ENCODE measurements at regions not wholly inside any gene's neighbourhood (a gene's known extent, or its start where the extent isn't known, plus 50 kb on each side); places are given as distances from the start of the nearest gene placed in this dataset.
A peak's percentile ranks its signal among the peaks of the same experiment; 100 is the strongest.

DNA sequence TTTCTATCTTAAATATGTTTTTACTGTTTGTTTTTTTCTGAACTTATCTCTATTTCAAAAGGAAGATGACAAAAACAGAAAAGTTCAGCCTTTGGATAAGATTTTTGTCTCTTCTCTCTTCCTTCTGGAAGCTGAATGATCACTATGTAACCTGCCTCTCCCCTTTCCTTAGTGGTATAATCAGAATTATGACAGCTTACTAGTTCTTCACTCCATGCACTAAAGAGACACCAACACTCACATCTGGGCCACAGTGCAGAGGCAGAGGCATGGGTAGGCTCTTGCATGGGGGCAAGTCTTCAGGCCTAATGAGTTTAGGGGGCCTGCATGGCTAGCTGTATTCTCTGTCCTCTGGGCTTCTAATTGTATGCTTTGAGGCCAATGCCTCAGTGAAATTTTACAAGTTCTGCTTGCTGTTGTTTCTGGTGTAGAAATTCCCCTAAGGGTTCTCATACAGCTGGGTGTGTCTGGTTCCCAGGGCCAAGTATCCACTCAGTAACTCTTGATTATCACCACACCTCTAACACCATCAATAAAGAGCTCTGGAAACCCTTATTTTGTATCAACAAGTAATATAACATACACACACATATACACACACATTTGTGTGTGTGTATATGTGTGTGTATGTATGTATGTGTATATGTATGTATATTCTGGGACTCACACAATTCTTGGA is 96.8 kb upstream of the POM121L12 start:
- Histone ChIP-seq H3K9me3 (ENCODE audit: insufficient read depth, low read depth, low read length) (no peaks in the 10 kb centered on the region), H3K27ac (ENCODE audit: low read depth, low read length) (no peak overlapping the region), H3K36me3 (ENCODE audit: insufficient read depth, low read length) (no peaks in the 10 kb centered on the region), H3K4me3 (ENCODE audit: low read length) (no peak overlapping the region), H3K4me1 (ENCODE audit: insufficient read depth, low read length) (no peaks in the 10 kb centered on the region), H3K27me3 (ENCODE audit: insufficient read depth, low read length) (no peaks in the 10 kb centered on the region), H3K9ac (ENCODE audit: low read depth, low read length) (no peak overlapping the region)

GRCh38 chr7:52936750-52937149 is 98.7 kb upstream of the POM121L12 start:
- WGBS, result 46% methylated on average over 2 of the region's 2 CpGs

GRCh38 chr7:52928591-52928990 is 106.8 kb upstream of the POM121L12 start:
- H3K27ac ChIP-seq (ENCODE audit: low read depth, low read length), result no peak overlapping the region
- H3K4me1 ChIP-seq (ENCODE audit: insufficient read depth, low read length), result no peaks in the 10 kb centered on the region
- no peaks in the 10 kb centered on the region for H3K36me3 ChIP-seq (ENCODE audit: insufficient read depth, low read length)
- H3K27me3 ChIP-seq (ENCODE audit: insufficient read depth, low read length), result no peaks in the 10 kb centered on the region
- H3K9me3 ChIP-seq (ENCODE audit: insufficient read depth, low read depth, low read length), result no peaks in the 10 kb centered on the region
- no peak overlapping the region for H3K9ac ChIP-seq (ENCODE audit: low read depth, low read length)
- WGBS, result 100% methylated on average over 2 of the region's 3 CpGs
- H3K4me3 ChIP-seq (ENCODE audit: low read length), result no peak overlapping the region

More at GRCh38 chr7:52936750-52937149, 98.7 kb upstream of the POM121L12 start:
- no peaks in the 10 kb centered on the region for H3K4me1 ChIP-seq (ENCODE audit: insufficient read depth, low read length)
- no peaks in the 10 kb centered on the region for H3K9me3 ChIP-seq (ENCODE audit: insufficient read depth, low read depth, low read length)
- H3K36me3 ChIP-seq (ENCODE audit: insufficient read depth, low read length), result no peaks in the 10 kb centered on the region
- no peaks in the 10 kb centered on the region for H3K27me3 ChIP-seq (ENCODE audit: insufficient read depth, low read length)
- H3K27ac ChIP-seq (ENCODE audit: low read depth, low read length), result no peak overlapping the region
- no peak overlapping the region for H3K4me3 ChIP-seq (ENCODE audit: low read length)
- no peak overlapping the region for H3K9ac ChIP-seq (ENCODE audit: low read depth, low read length)

DNA sequence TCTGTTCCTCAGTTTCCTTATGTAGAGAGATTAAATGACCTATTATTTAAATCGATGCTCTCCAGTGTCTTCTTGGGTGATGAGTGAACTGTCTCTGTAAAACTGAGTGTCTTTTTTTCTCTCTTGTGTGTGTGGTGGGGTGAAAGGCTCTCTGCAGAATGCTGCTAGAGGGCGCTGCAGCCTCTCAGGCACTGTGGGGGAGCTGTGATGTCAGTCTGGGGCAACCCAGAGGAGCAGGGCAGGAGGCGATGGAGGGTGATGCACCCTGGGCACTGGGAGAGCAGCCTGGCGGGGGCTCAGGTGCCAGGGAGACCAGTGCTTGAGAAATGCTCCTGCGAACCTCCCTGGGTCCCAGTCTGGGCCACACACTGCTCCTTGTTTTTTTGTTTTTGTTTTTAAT is 110.1 kb upstream of the POM121L12 start:
- H3K4me1 ChIP-seq (ENCODE audit: insufficient read depth, low read length), result no peaks in the 10 kb centered on the region
- no peaks in the 10 kb centered on the region for H3K36me3 ChIP-seq (ENCODE audit: insufficient read depth, low read length)
- H3K9ac ChIP-seq (ENCODE audit: low read depth, low read length), result no peak overlapping the region
- no peaks in the 10 kb centered on the region for H3K27me3 ChIP-seq (ENCODE audit: insufficient read depth, low read length)
- H3K9me3 ChIP-seq (ENCODE audit: insufficient read depth, low read depth, low read length), result no peaks in the 10 kb centered on the region
- H3K27ac ChIP-seq (ENCODE audit: low read depth, low read length), result no peak overlapping the region
- 97% methylated on average over 5 of the region's 5 CpGs for WGBS
- H3K4me3 ChIP-seq (ENCODE audit: low read length), result no peak overlapping the region

DNA sequence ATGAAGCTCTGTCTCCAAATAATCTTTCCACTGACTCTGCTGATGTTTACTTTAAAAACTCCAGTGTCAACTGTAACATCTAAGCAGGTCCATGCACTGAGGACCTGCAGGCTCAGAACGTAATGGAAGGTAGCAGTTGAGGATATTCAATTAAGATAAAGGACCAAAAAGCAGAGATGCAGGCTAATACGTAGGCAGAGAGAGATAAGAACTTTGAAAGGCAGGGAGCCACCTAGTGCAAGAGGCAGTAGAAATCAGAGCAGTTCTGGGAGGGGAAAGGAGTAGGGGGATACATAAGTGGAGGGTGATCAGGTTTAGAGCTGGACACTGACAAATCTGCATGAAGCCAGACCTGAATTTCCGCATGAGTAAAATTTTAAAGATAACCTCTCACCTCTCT is 114.5 kb upstream of the POM121L12 start:
- WGBS, result 78% methylated on average over 3 of the region's 3 CpGs
- peaks cover 16% of the 10 kb centered on the region for H3K4me1 ChIP-seq (ENCODE audit: insufficient read depth, low read length)
- H3K9ac ChIP-seq (ENCODE audit: low read depth, low read length), result no peak overlapping the region
- H3K9me3 ChIP-seq (ENCODE audit: insufficient read depth, low read depth, low read length), result no peaks in the 10 kb centered on the region
- no peaks in the 10 kb centered on the region for H3K27me3 ChIP-seq (ENCODE audit: insufficient read depth, low read length)
- H3K4me3 ChIP-seq (ENCODE audit: low read length), result no peak overlapping the region
- H3K36me3 ChIP-seq (ENCODE audit: insufficient read depth, low read length), result no peaks in the 10 kb centered on the region
- H3K27ac ChIP-seq (ENCODE audit: low read depth, low read length), result no peak overlapping the region

GRCh38 chr7:52917982-52918578 is 117.4 kb upstream of the POM121L12 start:
- H3K36me3 ChIP-seq (ENCODE audit: insufficient read depth, low read length), result no peaks in the 10 kb centered on the region
- H3K4me1 ChIP-seq (ENCODE audit: insufficient read depth, low read length), result peaks cover 16% of the 10 kb centered on the region
- H3K27ac ChIP-seq (ENCODE audit: low read depth, low read length), result 0 out of 2 replicates have a peak overlapping the region, but pooled peaks have one; percentile 75
- H3K9me3 ChIP-seq (ENCODE audit: insufficient read depth, low read depth, low read length), result no peaks in the 10 kb centered on the region
- WGBS, result 75% methylated on average over 7 of the region's 7 CpGs
- no peaks in the 10 kb centered on the region for H3K27me3 ChIP-seq (ENCODE audit: insufficient read depth, low read length)
- H3K4me3 ChIP-seq (ENCODE audit: low read length), result no peak overlapping the region
- no peak overlapping the region for H3K9ac ChIP-seq (ENCODE audit: low read depth, low read length)

- H3K4me3 ChIP-seq (ENCODE audit: low read length), result no peak overlapping the region
- no peaks in the 10 kb centered on the region for H3K36me3 ChIP-seq (ENCODE audit: insufficient read depth, low read length)
- H3K4me1 ChIP-seq (ENCODE audit: insufficient read depth, low read length), result peaks cover 7% of the 10 kb centered on the region
- no peak overlapping the region for H3K27ac ChIP-seq (ENCODE audit: low read depth, low read length)
- WGBS, result 93% methylated on average over 10 of the region's 10 CpGs
- no peak overlapping the region for H3K9ac ChIP-seq (ENCODE audit: low read depth, low read length)
- H3K27me3 ChIP-seq (ENCODE audit: insufficient read depth, low read length), result no peaks in the 10 kb centered on the region
- H3K9me3 ChIP-seq (ENCODE audit: insufficient read depth, low read depth, low read length), result peaks cover 24% of the 10 kb centered on the region
Observed at GRCh38 chr7:52911795-52912194, 123.6 kb upstream of the POM121L12 start.

- Histone ChIP-seq H3K27ac (ENCODE audit: low read depth, low read length) (no peak overlapping the region), H3K36me3 (ENCODE audit: insufficient read depth, low read length) (no peaks in the 10 kb centered on the region), H3K9me3 (ENCODE audit: insufficient read depth, low read depth, low read length) (peaks cover 24% of the 10 kb centered on the region), H3K27me3 (ENCODE audit: insufficient read depth, low read length) (no peaks in the 10 kb centered on the region), H3K4me3 (ENCODE audit: low read length) (no peak overlapping the region), H3K4me1 (ENCODE audit: insufficient read depth, low read length) (peaks cover 3% of the 10 kb centered on the region), H3K9ac (ENCODE audit: low read depth, low read length) (no peak overlapping the region)
- WGBS, result 92% methylated on average over 7 of the region's 7 CpGs
Observed at GRCh38 chr7:52911326-52911725, 124.1 kb upstream of the POM121L12 start.

DNA sequence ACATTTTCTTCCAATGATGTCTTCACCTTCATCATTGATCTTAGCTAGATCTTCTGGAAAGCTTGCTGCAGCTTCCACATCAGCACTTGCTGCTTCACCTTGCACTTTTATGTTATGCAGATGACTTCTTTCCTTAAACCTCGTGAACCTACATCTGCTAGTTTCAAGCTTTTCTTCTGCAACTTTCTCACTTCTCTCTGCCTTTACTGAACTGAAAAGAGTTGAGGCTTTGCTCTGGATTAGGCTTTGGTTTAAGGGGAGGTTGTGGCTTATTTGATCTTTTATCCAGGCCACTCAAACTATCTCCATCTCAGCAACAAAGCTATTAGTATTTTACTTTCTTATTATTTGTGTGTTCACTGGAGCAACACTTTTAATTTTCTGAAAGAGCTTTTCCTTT is 125.5 kb upstream of the POM121L12 start:
- H3K36me3 ChIP-seq (ENCODE audit: insufficient read depth, low read length), result no peaks in the 10 kb centered on the region
- no peak overlapping the region for H3K4me3 ChIP-seq (ENCODE audit: low read length)
- H3K27me3 ChIP-seq (ENCODE audit: insufficient read depth, low read length), result no peaks in the 10 kb centered on the region
- no peak overlapping the region for H3K27ac ChIP-seq (ENCODE audit: low read depth, low read length)
- 93% methylated on average over 1 of the region's 1 CpG for WGBS
- H3K4me1 ChIP-seq (ENCODE audit: insufficient read depth, low read length), result no peaks in the 10 kb centered on the region
- no peak overlapping the region for H3K9ac ChIP-seq (ENCODE audit: low read depth, low read length)
- H3K9me3 ChIP-seq (ENCODE audit: insufficient read depth, low read depth, low read length), result peaks cover 24% of the 10 kb centered on the region

GRCh38 chr7:52909131-52909530 is 126.3 kb upstream of the POM121L12 start:
- H3K27ac ChIP-seq (ENCODE audit: low read depth, low read length), result no peak overlapping the region
- no peak overlapping the region for H3K9ac ChIP-seq (ENCODE audit: low read depth, low read length)
- H3K4me1 ChIP-seq (ENCODE audit: insufficient read depth, low read length), result peaks cover 3% of the 10 kb centered on the region
- no peaks in the 10 kb centered on the region for H3K36me3 ChIP-seq (ENCODE audit: insufficient read depth, low read length)
- no peak overlapping the region for H3K4me3 ChIP-seq (ENCODE audit: low read length)
- no peaks in the 10 kb centered on the region for H3K27me3 ChIP-seq (ENCODE audit: insufficient read depth, low read length)
- peaks cover 24% of the 10 kb centered on the region for H3K9me3 ChIP-seq (ENCODE audit: insufficient read depth, low read depth, low read length)

- Histone ChIP-seq H3K9me3 (ENCODE audit: insufficient read depth, low read depth, low read length) (no peaks in the 10 kb centered on the region), H3K36me3 (ENCODE audit: insufficient read depth, low read length) (no peaks in the 10 kb centered on the region), H3K4me3 (ENCODE audit: low read length) (no peak overlapping the region), H3K27ac (ENCODE audit: low read depth, low read length) (no peak overlapping the region), H3K4me1 (ENCODE audit: insufficient read depth, low read length) (no peaks in the 10 kb centered on the region), H3K27me3 (ENCODE audit: insufficient read depth, low read length) (no peaks in the 10 kb centered on the region), H3K9ac (ENCODE audit: low read depth, low read length) (no peak overlapping the region)
- 95% methylated on average over 5 of the region's 5 CpGs for WGBS
Observed at GRCh38 chr7:52897713-52898112, 137.7 kb upstream of the POM121L12 start.

- Histone ChIP-seq H3K4me3 (ENCODE audit: low read length) (no peak overlapping the region), H3K27ac (ENCODE audit: low read depth, low read length) (no peak overlapping the region), H3K4me1 (ENCODE audit: insufficient read depth, low read length) (no peaks in the 10 kb centered on the region), H3K9ac (ENCODE audit: low read depth, low read length) (no peak overlapping the region), H3K27me3 (ENCODE audit: insufficient read depth, low read length) (no peaks in the 10 kb centered on the region), H3K9me3 (ENCODE audit: insufficient read depth, low read depth, low read length) (no peaks in the 10 kb centered on the region), H3K36me3 (ENCODE audit: insufficient read depth, low read length) (no peaks in the 10 kb centered on the region)
- WGBS, result 85% methylated on average over 4 of the region's 5 CpGs
Observed at GRCh38 chr7:52897288-52897687, 138.1 kb upstream of the POM121L12 start.

All from HUES64 (cell line).